CD4-positive, alpha-beta T cell (primary cell): ENCODE measurements at regions not wholly inside any gene's neighbourhood (a gene's known extent, or its start where the extent isn't known, plus 50 kb on each side); places are given as distances from the start of the nearest gene placed in this dataset.
A peak's percentile ranks its signal among the peaks of the same experiment; 100 is the strongest.

Experiments
- ATAC-seq: fragments of 200-7000 bp; cut with Tn5 transposase; one replicate; pipeline ENCODE4 v1.10.0; 2022; ENCODE audit warnings: mild to moderate bottlenecking; ENCODE audit not compliant: poor library complexity
- CTCF ChIA-PET: fragments of 350-600 bp; sonication (Branson Sonifier 250); formaldehyde crosslinking; loops from one replicate; lab custom pipeline; 2021; ENCODE audit warnings: antibody characterized with exemption, inconsistent platforms; lab: Charles Lee
- POLR2A ChIA-PET: fragments of 350-600 bp; sonication (Branson Sonifier 250); formaldehyde crosslinking; loops from one replicate; lab custom pipeline; 2021; ENCODE audit warnings: antibody characterized with exemption, inconsistent platforms; lab: Charles Lee
- DNase-seq, 14 experiments: peaks; one replicate each; pipeline ENCODE4 v3.0.0-alpha.2; 2013 to 2020; ENCODE audit warnings: mixed read lengths in 2 of 14
- H3K27ac ChIP-seq, 2 donors: one replicate each; pipeline versions ENCODE4 v1.5.1 to v1.7.0; 2013; ENCODE audit warnings: low read length in 2 of 2, low read depth in 1 of 2, mild to moderate bottlenecking in 1 of 2
- H3K27me3 ChIP-seq, 2 experiments: 1 replicate in 1 of 2; 2 replicates in 1 of 2; pipeline versions ENCODE4 v1.6.1 to v1.7.0; 2013; ENCODE audit warnings: low read length in 2 of 2, control low read depth in 1 of 2, mild to moderate bottlenecking in 1 of 2, moderate library complexity in 1 of 2; ENCODE audit not compliant: insufficient read depth in 2 of 2, control insufficient read depth in 1 of 2
- H3K36me3 ChIP-seq: one replicate; pipeline ENCODE4 v1.6.1; 2013; ENCODE audit warnings: low read length, control low read depth; ENCODE audit not compliant: insufficient read depth
- H3K4me1 ChIP-seq: one replicate; pipeline ENCODE4 v1.6.1; 2013; ENCODE audit warnings: low read length, control low read depth; ENCODE audit not compliant: insufficient read depth
- H3K4me3 ChIP-seq: one replicate; pipeline ENCODE4 v1.5.1; 2013; ENCODE audit warnings: mild to moderate bottlenecking, low read length, moderate library complexity
- H3K9me3 ChIP-seq, 2 experiments: 1 replicate in 1 of 2; 2 replicates in 1 of 2; pipeline versions ENCODE4 v1.6.1 to v1.7.0; 2013; ENCODE audit warnings: low read length in 2 of 2, mild to moderate bottlenecking in 2 of 2, control low read depth in 1 of 2, moderate library complexity in 1 of 2; ENCODE audit not compliant: control insufficient read depth in 1 of 2, insufficient read depth in 1 of 2
- H3K27ac Mint-ChIP-seq: one replicate; pipeline ENCODE4 v1.8.0; 2020; ENCODE audit warnings: mixed read lengths
- H3K27me3 Mint-ChIP-seq: one replicate; pipeline ENCODE4 v1.8.0; 2021; ENCODE audit warnings: mixed read lengths
- H3K36me3 Mint-ChIP-seq: one replicate; pipeline ENCODE4 v1.8.0; 2021; ENCODE audit warnings: low read depth, mixed read lengths
- H3K4me1 Mint-ChIP-seq: one replicate; pipeline ENCODE4 v1.8.0; 2021; ENCODE audit warnings: low read depth, mixed read lengths
- H3K4me3 Mint-ChIP-seq: one replicate; pipeline ENCODE4 v1.8.0; 2020; ENCODE audit warnings: mild to moderate bottlenecking, mixed read lengths
- H3K9me3 Mint-ChIP-seq: one replicate; pipeline ENCODE4 v1.8.0; 2020; ENCODE audit warnings: mixed read lengths
- CTCF ChIP-seq: fragments of 200-600 bp; IDR thresholded peaks from one replicate; pipeline ENCODE4 v1.8.0; 2022; ENCODE audit warnings: antibody characterized with exemption, mild to moderate bottlenecking
- intact Hi-C, 2 experiments: fragments of 100-400 bp; cut with DNase I in 1 of 2; cut with micrococcal nuclease in 1 of 2; formaldehyde crosslinking; loops; one replicate each; pipeline versions ENCODE4 v1.15.1 to v1.9.0; 2023 to 2025; cut with DNase I, micrococcal nuclease

DNA sequence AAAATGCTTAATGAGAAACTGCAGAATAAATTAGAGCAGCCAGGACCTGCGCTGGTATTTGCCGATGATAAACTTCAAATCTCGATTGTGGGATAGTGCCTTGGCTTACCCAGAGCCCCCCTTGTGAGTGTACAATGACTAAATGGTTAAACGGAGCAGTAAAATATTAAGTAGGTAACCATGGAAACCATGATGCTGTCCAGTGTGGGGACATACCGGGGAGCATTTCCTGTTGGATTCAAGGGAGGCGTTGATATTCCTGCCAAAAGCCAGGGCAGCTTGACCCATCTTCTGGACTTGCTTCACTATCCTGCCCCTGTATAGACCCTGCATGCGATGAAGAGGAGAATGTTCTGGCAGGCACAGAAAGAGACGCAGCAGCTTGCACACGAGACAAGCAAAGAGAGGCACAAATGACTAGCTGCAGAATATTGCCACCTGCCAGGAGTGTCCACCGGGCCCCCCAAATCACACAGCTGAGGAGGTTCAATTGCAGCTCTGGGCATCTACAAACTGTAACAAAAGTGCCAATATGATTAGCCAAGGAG lies 255.3 kb upstream of the TSHZ3 start:
- Mint-ChIP-seq H3K27ac (no peak overlapping the region), H3K27me3 (peaks cover 8% of the 10 kb centered on the region), H3K9me3 (no peaks in the 10 kb centered on the region), H3K4me3 (no peak overlapping the region), H3K36me3 (no peaks in the 10 kb centered on the region), H3K4me1 (no peaks in the 10 kb centered on the region)
- Histone ChIP-seq H3K27me3 (peaks cover 0 to 2% of the 10 kb centered on the region in 2 experiments), H3K4me1 (no peaks in the 10 kb centered on the region), H3K9me3 (no peaks in the 10 kb centered on the region), H3K4me3 (no peak overlapping the region), H3K36me3 (no peaks in the 10 kb centered on the region), H3K27ac (no peak overlapping the region)
- ChIA-PET CTCF (no interaction called here), POLR2A (no interaction called here)
- DNase-seq (no peak), ATAC-seq (no peak)
- TF ChIP-seq CTCF, result no peak
- intact Hi-C loops, result no loop called here

- ATAC-seq, result no peak
- POLR2A ChIA-PET, result no interaction called here
- peaks cover 0 to 4% of the 10 kb centered on the region in 2 experiments for H3K9me3 ChIP-seq
Measured at GRCh38 chr19:31610018-31610417, 260.8 kb upstream of the TSHZ3 start.

GRCh38 chr19:31611046-31611877 lies 262.0 kb upstream of the TSHZ3 start:
- H3K36me3 ChIP-seq, result no peaks in the 10 kb centered on the region
- H3K9me3 ChIP-seq, result peaks cover 0 to 4% of the 10 kb centered on the region in 2 experiments
- DNase-seq, result no peak
- H3K4me3 ChIP-seq, result no peak overlapping the region
- Mint-ChIP-seq H3K27ac (no peak overlapping the region), H3K36me3 (no peaks in the 10 kb centered on the region), H3K9me3 (peaks cover 2% of the 10 kb centered on the region), H3K4me1 (no peaks in the 10 kb centered on the region), H3K27me3 (peaks cover 15% of the 10 kb centered on the region), H3K4me3 (no peak overlapping the region)
- no peak for ATAC-seq
- H3K4me1 ChIP-seq, result no peaks in the 10 kb centered on the region
- intact Hi-C loops, result no loop called here
- H3K27me3 ChIP-seq, result no peaks in the 10 kb centered on the region
- peak; percentile 13 for TF ChIP-seq CTCF
- no peak overlapping the region for H3K27ac ChIP-seq
- ChIA-PET POLR2A (no interaction called here), CTCF (no interaction called here)

More at GRCh38 chr19:31610018-31610417, 260.8 kb upstream of the TSHZ3 start:
- no peak for TF ChIP-seq CTCF
- no peak overlapping the region for H3K27ac Mint-ChIP-seq
- H3K36me3 Mint-ChIP-seq, result no peaks in the 10 kb centered on the region
- DNase-seq, result no peak
- Histone ChIP-seq H3K27ac (no peak overlapping the region), H3K27me3 (no peaks in the 10 kb centered on the region), H3K4me1 (no peaks in the 10 kb centered on the region), H3K4me3 (no peak overlapping the region), H3K36me3 (no peaks in the 10 kb centered on the region)
- peaks cover 2% of the 10 kb centered on the region for H3K9me3 Mint-ChIP-seq
- H3K4me3 Mint-ChIP-seq, result no peak overlapping the region
- CTCF ChIA-PET, result no interaction called here
- peaks cover 19% of the 10 kb centered on the region for H3K27me3 Mint-ChIP-seq
- intact Hi-C loops, result no loop called here
- H3K4me1 Mint-ChIP-seq, result no peaks in the 10 kb centered on the region
